UCSD-AML1 (cell line): ENCODE measurements at regions not wholly inside any gene's neighbourhood (a gene's known extent, or its start where the extent isn't known, plus 50 kb on each side); places are given as distances from the start of the nearest gene placed in this dataset.

ENCODE experiments used
- DNase-seq: peaks from one replicate; lab custom pipeline; 2025; ENCODE audit not compliant: unreplicated experiment; lab: John Stamatoyannopoulos, UW

- DNase-seq = no peak
These were observed 82.6 kb upstream of the SLC24A5 start for GRCh38 chr15:48038221-48038620.

GRCh38 chr15:48040166-48040817, 80.5 kb upstream of the SLC24A5 start:
- no peak for DNase-seq

- no peak for DNase-seq
These were observed 79.3 kb upstream of the SLC24A5 start for GRCh38 chr15:48041454-48041853.

GRCh38 chr15:48046813-48047438, 73.9 kb upstream of the SLC24A5 start:
- no peak for DNase-seq

GRCh38 chr15:48049736-48050135, 71.1 kb upstream of the SLC24A5 start:
- no peak for DNase-seq

- no peak for DNase-seq
These were observed 67.8 kb upstream of the SLC24A5 start for GRCh38 chr15:48052946-48053345.

- no peak for DNase-seq
These were observed 62.4 kb upstream of the SLC24A5 start for GRCh38 chr15:48058371-48058770.

- no peak for DNase-seq
These were observed 61.0 kb upstream of the SLC24A5 start for GRCh38 chr15:48059791-48060190.

- no peak for DNase-seq
These were observed 60.4 kb upstream of the SLC24A5 start for GRCh38 chr15:48060396-48060795.

- no peak for DNase-seq
These were observed 59.2 kb upstream of the SLC24A5 start for GRCh38 chr15:48061605-48062004.

- DNase-seq = no peak
These were observed 58.5 kb upstream of the SLC24A5 start for GRCh38 chr15:48062148-48062872.

GRCh38 chr15:48063411-48063985, 57.3 kb upstream of the SLC24A5 start:
- DNase-seq = no peak

- DNase-seq = no peak
These were observed 56.4 kb upstream of the SLC24A5 start for GRCh38 chr15:48064421-48064820.

GRCh38 chr15:48066456-48066855, 54.3 kb upstream of the SLC24A5 start:
- no peak for DNase-seq
